OCI-LY3 (cell line): ENCODE measurements at regions not wholly inside any gene's neighbourhood (a gene's known extent, or its start where the extent isn't known, plus 50 kb on each side); places are given as distances from the start of the nearest gene placed in this dataset.

ENCODE experiments used
- CTCF ChIP-seq: fragments of 200-600, 300-600 bp; sonication (generic); IDR thresholded peaks from 2 replicates; pipeline ENCODE4 v1.5.1; 2014; ENCODE audit warnings: antibody characterized with exemption, low read length, low read depth
- EZH2phosphoT487 ChIP-seq: fragments of 200-600 bp; shearing (Covaris generic); IDR thresholded peaks from 2 replicates; pipeline ENCODE4 v1.6.1; 2018; ENCODE audit warnings: antibody characterized with exemption, mixed run types, low read depth

- TF ChIP-seq CTCF (peak; percentile 26; the same call in 1 of the 2 replicates), EZH2phosphoT487 (no peak)
Observed at GRCh38 chr11:133619973-133620372, 87.7 kb upstream of the OPCML start.
